GM13977 (cell line): ENCODE measurements at regions not wholly inside any gene's neighbourhood (a gene's known extent, or its start where the extent isn't known, plus 50 kb on each side); places are given as distances from the start of the nearest gene placed in this dataset.

Source experiments
- DNase-seq: peaks from one replicate; pipeline ENCODE4 v3.0.0; 2012; ENCODE audit warnings: low spot score
- in situ Hi-C: fragments of 300-500 bp; cut with MboI; formaldehyde crosslinking; loops from one replicate; pipeline ENCODE4 v1.12.0; 2022; ENCODE audit warnings: low sequenced_read_pairs, low pct_unique_long_range_greater_than_20kb, mixed read lengths, inconsistent platforms; ENCODE audit not compliant: unreplicated experiment
- TF ChIP-seq, protein P1 (sequence below): IDR thresholded peaks from 2 replicates; pipeline ENCODE4 v1.5.1; 2012; ENCODE audit warnings: mild to moderate bottlenecking, control low read depth; ENCODE audit not compliant: insufficient read depth; ENCODE audit errors: extremely low read depth, missing control alignments

DNA sequence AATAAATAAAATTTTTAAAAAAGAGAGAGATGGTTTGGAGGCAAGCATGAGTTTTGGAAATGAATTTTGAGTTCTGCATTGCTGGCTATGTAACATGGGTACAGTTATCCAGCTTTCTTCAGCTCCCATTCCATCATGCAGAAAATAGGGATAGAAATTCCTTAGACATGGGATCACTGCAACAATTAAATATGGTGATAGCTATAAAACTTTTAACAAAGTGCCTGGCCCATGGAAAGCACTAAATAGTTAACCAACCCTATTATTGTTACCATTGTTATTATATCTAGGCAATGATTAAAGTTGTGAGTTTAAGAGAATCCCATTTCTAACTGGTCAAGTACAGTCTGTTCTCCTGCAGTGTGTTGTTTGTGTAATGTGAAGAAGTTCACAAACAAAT is 115.4 kb upstream of the GAS1 start:
- in situ Hi-C loops = no loop called here
- no peak for DNase-seq
- TF ChIP-seq, protein P1, sequence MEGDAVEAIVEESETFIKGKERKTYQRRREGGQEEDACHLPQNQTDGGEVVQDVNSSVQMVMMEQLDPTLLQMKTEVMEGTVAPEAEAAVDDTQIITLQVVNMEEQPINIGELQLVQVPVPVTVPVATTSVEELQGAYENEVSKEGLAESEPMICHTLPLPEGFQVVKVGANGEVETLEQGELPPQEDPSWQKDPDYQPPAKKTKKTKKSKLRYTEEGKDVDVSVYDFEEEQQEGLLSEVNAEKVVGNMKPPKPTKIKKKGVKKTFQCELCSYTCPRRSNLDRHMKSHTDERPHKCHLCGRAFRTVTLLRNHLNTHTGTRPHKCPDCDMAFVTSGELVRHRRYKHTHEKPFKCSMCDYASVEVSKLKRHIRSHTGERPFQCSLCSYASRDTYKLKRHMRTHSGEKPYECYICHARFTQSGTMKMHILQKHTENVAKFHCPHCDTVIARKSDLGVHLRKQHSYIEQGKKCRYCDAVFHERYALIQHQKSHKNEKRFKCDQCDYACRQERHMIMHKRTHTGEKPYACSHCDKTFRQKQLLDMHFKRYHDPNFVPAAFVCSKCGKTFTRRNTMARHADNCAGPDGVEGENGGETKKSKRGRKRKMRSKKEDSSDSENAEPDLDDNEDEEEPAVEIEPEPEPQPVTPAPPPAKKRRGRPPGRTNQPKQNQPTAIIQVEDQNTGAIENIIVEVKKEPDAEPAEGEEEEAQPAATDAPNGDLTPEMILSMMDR = no peak

DNA sequence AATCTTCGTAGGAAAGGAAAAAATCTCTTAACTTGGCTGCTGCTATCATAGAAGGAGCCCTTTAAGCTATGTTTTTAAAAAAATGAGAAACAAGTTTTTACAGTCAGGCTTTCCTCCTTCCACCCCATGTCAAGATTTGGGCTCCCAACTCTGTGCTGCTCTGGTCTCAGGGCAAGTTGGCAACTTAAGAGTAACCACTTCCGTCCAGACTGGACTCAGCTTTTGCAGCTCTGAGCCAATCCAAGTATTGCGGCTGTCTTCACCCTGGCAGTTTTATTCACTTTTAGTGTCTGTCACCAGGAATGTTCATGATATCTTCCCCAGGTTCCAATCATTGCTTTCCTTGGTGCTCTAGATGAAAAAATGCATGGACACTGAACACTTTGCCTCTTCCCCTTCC is 115.9 kb upstream of the GAS1 start:
- in situ Hi-C loops = no loop called here
- TF ChIP-seq, protein P1 = no peak
- no peak for DNase-seq

DNA sequence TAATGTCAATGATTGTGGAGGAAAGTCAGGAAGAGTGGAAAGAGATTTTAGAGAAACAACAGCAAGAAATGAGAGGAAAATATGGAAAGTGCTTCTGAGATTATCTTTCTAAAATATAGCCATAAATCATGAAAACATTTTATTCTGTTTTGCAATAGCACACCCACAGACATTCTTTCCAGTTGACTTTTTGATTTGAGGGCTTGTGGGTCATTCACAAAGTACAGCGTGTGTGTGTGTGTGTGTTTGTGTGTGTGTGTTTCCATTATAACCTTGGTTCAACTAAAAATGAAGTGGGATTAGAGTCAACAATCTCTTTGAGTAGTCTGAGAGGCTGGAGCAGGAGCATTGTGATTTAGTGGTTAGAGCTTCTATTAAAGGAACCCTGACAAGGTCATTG is 116.6 kb upstream of the GAS1 start:
- in situ Hi-C loops = no loop called here
- DNase-seq = no peak
- TF ChIP-seq, protein P1 = no peak

DNA sequence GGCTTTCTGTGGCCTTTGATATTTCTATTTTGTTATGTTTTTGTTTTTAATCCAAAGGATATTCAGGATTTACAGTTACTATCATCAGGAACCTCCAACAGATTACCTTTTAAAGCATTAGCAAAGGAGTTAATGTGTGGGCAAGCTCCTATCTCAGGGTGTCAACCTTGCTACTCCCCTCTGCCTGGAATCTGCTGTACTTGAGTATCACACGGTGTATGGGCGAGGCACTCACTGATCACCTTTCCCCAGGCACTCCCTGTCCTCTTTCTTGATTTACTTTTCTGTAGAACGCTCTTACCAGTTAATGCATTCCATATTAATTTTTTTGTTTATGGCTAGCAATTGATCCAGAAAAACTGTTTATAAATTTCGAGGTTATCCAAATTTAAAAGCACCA is 117.0 kb upstream of the GAS1 start:
- in situ Hi-C loops = no loop called here
- TF ChIP-seq, protein P1 = no peak
- DNase-seq = no peak

DNA sequence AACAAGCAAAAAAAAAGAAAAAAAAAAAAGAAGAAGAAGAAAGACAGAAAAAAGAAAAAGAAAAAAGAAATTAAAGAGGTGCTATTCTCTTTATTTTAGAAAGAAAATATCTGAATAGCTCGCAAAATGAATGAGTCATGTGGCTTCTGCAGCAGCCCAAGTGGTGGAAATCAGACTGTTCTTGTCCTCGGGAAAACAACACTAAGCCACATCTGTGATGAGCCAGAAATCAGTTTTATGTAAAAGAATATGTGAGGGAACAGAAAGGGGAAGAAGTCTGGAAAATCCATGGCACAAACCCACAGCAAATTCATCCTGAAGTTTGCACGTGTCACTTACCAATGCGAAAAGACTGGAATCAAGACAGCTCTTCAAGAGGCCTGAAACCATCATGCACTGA is 118.7 kb upstream of the GAS1 start:
- TF ChIP-seq, protein P1 = no peak
- no peak for DNase-seq
- in situ Hi-C loops = no loop called here

DNA sequence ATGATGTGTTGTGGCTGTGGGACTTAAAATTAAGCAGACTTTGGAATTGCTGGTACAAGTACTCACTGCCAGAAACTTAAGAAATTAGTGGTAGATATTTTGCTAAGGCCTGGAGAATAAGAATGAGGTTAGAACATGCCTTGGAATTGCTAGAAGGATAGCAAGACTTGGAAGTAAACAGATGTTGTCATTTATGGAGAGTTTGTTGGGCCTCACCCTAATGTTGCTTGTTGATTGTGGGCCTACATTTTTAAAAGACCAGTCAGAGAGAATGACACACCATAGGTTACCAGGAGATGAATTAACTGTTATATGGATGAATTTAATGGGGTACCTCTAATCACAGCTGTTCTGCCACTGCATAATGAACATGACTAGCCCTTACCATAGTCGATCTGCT is 120.1 kb upstream of the GAS1 start:
- in situ Hi-C loops = no loop called here
- TF ChIP-seq, protein P1 = no peak
- DNase-seq = no peak
